ENCODE measurements at regions not wholly inside any gene's neighbourhood (a gene's known extent, or its start where the extent isn't known, plus 50 kb on each side); places are given as distances from the start of the nearest gene placed in this dataset.

GRCh38 chr13:105008604-105009003 lies 1526.9 kb downstream of the EFNB2 start:
- DNase-seq: no peak
- no peak for ATAC-seq
- no peak overlapping the region for H3K27ac ChIP-seq
- H3K36me3 ChIP-seq: no peaks in the 10 kb centered on the region
- no peaks in the 10 kb centered on the region for H3K4me1 ChIP-seq
- TF ChIP-seq, protein P1, sequence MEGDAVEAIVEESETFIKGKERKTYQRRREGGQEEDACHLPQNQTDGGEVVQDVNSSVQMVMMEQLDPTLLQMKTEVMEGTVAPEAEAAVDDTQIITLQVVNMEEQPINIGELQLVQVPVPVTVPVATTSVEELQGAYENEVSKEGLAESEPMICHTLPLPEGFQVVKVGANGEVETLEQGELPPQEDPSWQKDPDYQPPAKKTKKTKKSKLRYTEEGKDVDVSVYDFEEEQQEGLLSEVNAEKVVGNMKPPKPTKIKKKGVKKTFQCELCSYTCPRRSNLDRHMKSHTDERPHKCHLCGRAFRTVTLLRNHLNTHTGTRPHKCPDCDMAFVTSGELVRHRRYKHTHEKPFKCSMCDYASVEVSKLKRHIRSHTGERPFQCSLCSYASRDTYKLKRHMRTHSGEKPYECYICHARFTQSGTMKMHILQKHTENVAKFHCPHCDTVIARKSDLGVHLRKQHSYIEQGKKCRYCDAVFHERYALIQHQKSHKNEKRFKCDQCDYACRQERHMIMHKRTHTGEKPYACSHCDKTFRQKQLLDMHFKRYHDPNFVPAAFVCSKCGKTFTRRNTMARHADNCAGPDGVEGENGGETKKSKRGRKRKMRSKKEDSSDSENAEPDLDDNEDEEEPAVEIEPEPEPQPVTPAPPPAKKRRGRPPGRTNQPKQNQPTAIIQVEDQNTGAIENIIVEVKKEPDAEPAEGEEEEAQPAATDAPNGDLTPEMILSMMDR (IDR thresholded peaks at IDR 0.05): no peak
- H3K4me3 ChIP-seq: no peak overlapping the region
- intact Hi-C loops (cut with DNase I): no loop called here
- no peaks in the 10 kb centered on the region for H3K27me3 ChIP-seq (ENCODE audit: low read depth)
- no peaks in the 10 kb centered on the region for H3K9me3 ChIP-seq

DNA sequence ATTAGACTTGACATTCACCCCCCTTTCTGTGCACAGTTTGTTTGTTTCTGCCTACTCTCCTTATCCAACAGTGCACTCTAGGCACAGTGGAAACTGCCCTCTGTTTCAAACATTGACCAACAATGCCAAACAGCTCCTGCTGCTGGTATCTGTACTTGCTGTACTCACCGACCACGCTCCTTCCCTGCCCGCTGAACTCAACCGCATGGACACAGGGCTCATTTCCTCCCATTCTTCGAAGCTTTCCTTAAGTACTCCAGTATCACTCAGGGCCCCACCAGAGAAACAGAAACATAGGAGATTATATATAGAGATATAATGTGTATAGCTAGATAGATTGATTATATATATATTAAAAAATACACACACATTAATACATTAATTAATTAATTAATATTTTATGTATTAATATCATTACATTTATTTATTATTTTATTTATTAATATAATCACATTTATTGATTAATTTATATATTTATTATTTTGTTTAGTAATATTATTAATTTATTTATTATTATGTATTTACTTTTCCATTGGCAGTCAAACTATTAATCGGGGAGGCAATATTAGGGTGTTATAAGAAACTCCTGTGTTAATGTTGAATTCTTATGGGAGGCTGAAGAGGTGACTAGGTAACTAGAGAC lies 1528.2 kb downstream of the EFNB2 start:
- no peaks in the 10 kb centered on the region for H3K27me3 ChIP-seq (ENCODE audit: low read depth)
- no peaks in the 10 kb centered on the region for H3K36me3 ChIP-seq
- H3K27ac ChIP-seq: no peak overlapping the region
- ATAC-seq (no peak), DNase-seq (no peak)
- H3K9me3 ChIP-seq: no peaks in the 10 kb centered on the region
- intact Hi-C loops (cut with DNase I): no loop called here
- no peak overlapping the region for H3K4me3 ChIP-seq
- TF ChIP-seq, protein P1 (IDR thresholded peaks at IDR 0.05): no peak
- no peaks in the 10 kb centered on the region for H3K4me1 ChIP-seq

GRCh38 chr13:104996022-104996421 lies 1539.4 kb downstream of the EFNB2 start:
- Histone ChIP-seq H3K4me3 (no peak overlapping the region), H3K27ac (no peak overlapping the region), H3K4me1 (no peaks in the 10 kb centered on the region), H3K9me3 (no peaks in the 10 kb centered on the region), H3K36me3 (no peaks in the 10 kb centered on the region), H3K27me3 (ENCODE audit: low read depth) (no peaks in the 10 kb centered on the region)
- ATAC-seq (no peak), DNase-seq (no peak)
- intact Hi-C loops (cut with DNase I): no loop called here
- TF ChIP-seq, protein P1 (IDR thresholded peaks at IDR 0.05): no peak

DNA sequence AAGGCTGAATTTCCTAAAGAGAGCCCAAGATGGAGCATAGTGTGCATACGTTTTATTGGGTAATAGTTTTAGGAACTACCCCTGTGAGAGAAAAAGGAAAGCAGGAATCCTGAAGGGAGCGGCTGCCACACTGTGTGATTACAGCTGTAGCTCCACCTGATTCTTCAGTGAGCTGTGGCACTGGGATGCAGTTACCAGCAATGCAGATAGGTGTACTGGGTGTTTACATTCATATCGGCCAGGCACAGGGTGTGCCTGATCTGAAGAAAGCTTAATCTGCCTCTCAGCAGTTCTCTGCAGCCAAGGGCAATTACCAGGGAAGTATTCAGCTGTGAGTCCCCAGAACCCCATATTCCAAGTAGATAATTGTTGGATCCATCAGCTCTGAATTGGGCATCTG lies 1541.8 kb downstream of the EFNB2 start:
- intact Hi-C loops (cut with DNase I): no loop called here
- DNase-seq: no peak
- TF ChIP-seq, protein P1 (IDR thresholded peaks at IDR 0.05): no peak
- Histone ChIP-seq H3K27ac (no peak overlapping the region), H3K9me3 (no peaks in the 10 kb centered on the region), H3K27me3 (ENCODE audit: low read depth) (no peaks in the 10 kb centered on the region), H3K4me3 (no peak overlapping the region), H3K36me3 (no peaks in the 10 kb centered on the region), H3K4me1 (no peaks in the 10 kb centered on the region)
- ATAC-seq: no peak

- H3K4me3 ChIP-seq: no peak overlapping the region
- no peaks in the 10 kb centered on the region for H3K36me3 ChIP-seq
- no peak overlapping the region for H3K27ac ChIP-seq
- ATAC-seq: no peak
- DNase-seq: no peak
- intact Hi-C loops (cut with DNase I): no loop called here
- H3K27me3 ChIP-seq (ENCODE audit: low read depth): no peaks in the 10 kb centered on the region
- TF ChIP-seq, protein P1 (IDR thresholded peaks at IDR 0.05): no peak
- H3K4me1 ChIP-seq: no peaks in the 10 kb centered on the region
- no peaks in the 10 kb centered on the region for H3K9me3 ChIP-seq
Observed at GRCh38 chr13:104987621-104988020, 1547.8 kb downstream of the EFNB2 start.
